ENCODE measurements at regions not wholly inside any gene's neighbourhood (a gene's known extent, or its start where the extent isn't known, plus 50 kb on each side); places are given as distances from the start of the nearest gene placed in this dataset.
"Not testable (repeated sequence)": the region's sequence is repeated elsewhere in the genome, so short reads cannot be mapped to it uniquely, and the experiment has no call there.

DNA sequence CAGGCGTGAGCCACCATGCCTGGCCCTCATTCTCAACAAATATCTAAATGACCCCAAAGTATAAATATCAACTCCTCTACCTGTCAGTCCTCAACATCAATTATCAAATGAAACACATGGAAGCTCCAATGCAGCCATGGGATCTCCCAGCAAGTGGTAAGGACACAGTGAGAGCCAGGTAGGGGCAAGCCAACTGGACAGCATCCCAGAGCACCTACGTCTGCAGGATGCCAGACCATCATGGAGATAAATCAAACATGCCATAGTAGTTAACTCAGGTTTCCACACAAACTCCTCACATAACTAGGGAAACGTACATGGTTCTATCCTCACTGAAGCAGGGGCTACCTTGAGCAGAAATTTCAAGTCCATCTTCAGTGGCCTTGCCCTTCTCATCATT lies 159.9 kb upstream of the MED14 start:
- Mint-ChIP-seq H3K27me3 (no peaks in the 10 kb centered on the region), H3K27ac (no peak overlapping the region), H3K4me1 (ENCODE audit: unreplicated experiment) (no peaks in the 10 kb centered on the region), H3K9me3 (peaks cover 5% of the 10 kb centered on the region), H3K36me3 (no peaks in the 10 kb centered on the region), H3K4me3 (no peak overlapping the region)
- TF ChIP-seq, protein P1, sequence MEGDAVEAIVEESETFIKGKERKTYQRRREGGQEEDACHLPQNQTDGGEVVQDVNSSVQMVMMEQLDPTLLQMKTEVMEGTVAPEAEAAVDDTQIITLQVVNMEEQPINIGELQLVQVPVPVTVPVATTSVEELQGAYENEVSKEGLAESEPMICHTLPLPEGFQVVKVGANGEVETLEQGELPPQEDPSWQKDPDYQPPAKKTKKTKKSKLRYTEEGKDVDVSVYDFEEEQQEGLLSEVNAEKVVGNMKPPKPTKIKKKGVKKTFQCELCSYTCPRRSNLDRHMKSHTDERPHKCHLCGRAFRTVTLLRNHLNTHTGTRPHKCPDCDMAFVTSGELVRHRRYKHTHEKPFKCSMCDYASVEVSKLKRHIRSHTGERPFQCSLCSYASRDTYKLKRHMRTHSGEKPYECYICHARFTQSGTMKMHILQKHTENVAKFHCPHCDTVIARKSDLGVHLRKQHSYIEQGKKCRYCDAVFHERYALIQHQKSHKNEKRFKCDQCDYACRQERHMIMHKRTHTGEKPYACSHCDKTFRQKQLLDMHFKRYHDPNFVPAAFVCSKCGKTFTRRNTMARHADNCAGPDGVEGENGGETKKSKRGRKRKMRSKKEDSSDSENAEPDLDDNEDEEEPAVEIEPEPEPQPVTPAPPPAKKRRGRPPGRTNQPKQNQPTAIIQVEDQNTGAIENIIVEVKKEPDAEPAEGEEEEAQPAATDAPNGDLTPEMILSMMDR (conservative IDR thresholded peaks at IDR 0.05) = no peak
- no peak for DNase-seq (ENCODE audit: extremely low spot score, unreplicated experiment)

DNA sequence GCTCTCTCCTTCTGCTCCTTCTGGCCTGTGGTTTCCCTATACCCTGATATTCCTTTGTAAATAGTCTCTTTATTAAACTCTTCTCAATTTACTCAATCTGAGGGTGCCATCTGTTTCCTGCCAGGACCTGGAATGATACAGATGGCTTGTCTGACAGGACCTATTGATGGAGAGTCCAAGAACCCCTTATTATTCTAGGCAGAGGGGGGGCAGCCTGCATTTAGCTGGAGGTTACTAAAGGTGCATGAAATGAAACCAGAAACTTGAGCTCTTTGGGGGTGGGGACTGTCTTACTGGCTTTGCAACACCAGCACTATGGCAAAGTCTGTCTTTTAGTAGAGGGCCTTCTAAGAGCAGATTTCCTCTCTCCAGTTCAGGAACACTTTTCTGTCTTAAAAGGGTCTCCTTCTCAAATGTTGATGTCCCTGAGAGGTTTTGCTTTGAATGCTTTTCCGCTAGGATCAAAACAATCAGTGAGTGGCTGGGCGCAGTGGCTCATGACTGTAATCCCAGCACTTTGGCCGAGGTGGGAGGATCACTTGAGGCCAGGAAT lies 162.5 kb upstream of the MED14 start:
- Mint-ChIP-seq H3K4me1 (ENCODE audit: unreplicated experiment) (no peaks in the 10 kb centered on the region), H3K9me3 (peaks cover 5% of the 10 kb centered on the region), H3K36me3 (no peaks in the 10 kb centered on the region), H3K27me3 (no peaks in the 10 kb centered on the region), H3K4me3 (peak overlapping the region; percentile 17), H3K27ac (no peak overlapping the region)
- DNase-seq (ENCODE audit: extremely low spot score, unreplicated experiment) = no peak
- TF ChIP-seq, protein P1 (conservative IDR thresholded peaks at IDR 0.05) = no peak

DNA sequence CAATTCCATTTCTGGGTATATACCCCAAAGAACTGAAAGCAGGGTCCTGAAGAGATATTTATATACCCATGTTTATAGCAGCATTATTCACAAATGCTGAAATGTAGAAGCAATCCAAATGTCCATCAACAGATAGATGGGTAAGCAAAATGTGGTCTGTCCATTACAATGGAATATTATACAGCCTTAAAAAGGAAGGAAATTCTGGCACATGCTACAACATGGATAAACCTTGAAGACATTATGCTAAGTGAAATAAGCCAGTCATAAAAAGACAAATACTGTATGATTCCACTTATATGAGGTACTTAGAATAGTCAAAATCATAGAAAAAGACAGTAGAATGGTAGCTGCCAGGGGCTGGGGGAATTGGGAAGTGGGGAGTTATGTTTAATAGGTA lies 169.4 kb upstream of the MED14 start:
- H3K27ac Mint-ChIP-seq; H3K36me3 Mint-ChIP-seq; H3K9me3 Mint-ChIP-seq; H3K27me3 Mint-ChIP-seq; H3K4me3 Mint-ChIP-seq; DNase-seq (ENCODE audit: extremely low spot score, unreplicated experiment); H3K4me1 Mint-ChIP-seq (ENCODE audit: unreplicated experiment): not testable (repeated sequence)

- Mint-ChIP-seq H3K4me1 (ENCODE audit: unreplicated experiment) (no peaks in the 10 kb centered on the region), H3K9me3 (peaks cover 4% of the 10 kb centered on the region), H3K36me3 (no peaks in the 10 kb centered on the region), H3K27me3 (no peaks in the 10 kb centered on the region), H3K4me3 (no peak overlapping the region), H3K27ac (no peak overlapping the region)
- no peak for DNase-seq (ENCODE audit: extremely low spot score, unreplicated experiment)
- TF ChIP-seq, protein P1 (conservative IDR thresholded peaks at IDR 0.05) = no peak
Measured at GRCh38 chrX:40908026-40908425, 172.7 kb upstream of the MED14 start.

DNA sequence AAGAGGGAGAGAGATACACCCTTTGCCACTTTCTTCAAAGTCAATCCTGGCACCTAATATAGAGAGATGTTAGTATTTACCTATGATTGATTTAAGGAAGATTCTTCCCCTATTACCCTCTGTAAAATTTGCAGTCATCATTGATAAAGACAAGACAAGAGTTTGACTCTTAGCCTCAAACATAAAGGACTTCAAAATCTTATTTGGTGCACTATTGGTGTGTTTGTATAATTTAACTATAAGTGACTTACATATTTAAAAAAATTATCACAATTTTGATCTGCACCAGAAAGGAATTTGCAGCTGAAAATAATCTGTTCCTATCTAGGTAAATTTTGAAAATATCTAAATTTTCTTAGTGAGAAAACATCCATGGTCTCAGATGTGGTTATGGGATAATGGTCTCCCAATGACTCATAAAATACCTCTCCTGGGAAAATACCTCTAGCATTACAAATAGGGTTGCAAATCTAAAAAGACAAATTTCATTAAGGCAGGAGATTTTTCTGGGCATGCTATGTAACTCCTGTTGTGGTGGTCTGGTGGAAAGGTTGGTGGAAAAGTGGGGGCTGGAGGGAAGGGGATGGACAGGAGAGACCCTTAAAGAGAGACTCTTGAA lies 173.6 kb upstream of the MED14 start:
- DNase-seq (ENCODE audit: extremely low spot score, unreplicated experiment) = no peak
- Mint-ChIP-seq H3K4me1 (ENCODE audit: unreplicated experiment) (no peaks in the 10 kb centered on the region), H3K4me3 (no peak overlapping the region), H3K9me3 (peaks cover 4% of the 10 kb centered on the region), H3K27me3 (no peaks in the 10 kb centered on the region), H3K36me3 (no peaks in the 10 kb centered on the region), H3K27ac (no peak overlapping the region)
- TF ChIP-seq, protein P1 (conservative IDR thresholded peaks at IDR 0.05) = no peak

DNA sequence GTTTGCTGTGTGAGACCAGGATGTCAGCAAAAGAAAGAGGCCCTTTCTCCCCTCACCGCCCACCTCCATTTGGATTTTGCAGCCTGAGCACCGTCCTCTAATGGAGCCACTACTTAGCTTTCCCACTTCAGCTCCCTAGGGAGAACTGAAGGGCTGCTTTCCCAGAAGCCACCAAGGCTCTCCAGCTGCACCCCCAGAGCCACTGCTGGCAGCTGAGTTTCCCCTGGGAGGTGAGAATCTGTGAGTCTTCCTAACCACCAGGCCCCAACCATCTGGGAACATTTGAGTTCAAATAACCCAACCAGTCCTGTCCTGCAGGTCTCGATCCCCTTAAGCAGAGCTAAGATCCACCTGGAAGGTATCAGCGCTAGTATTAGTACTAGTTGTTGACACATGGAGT lies 173.1 kb upstream of the USP9X start:
- H3K9me3 Mint-ChIP-seq = peaks cover 9% of the 10 kb centered on the region
- H3K27me3 Mint-ChIP-seq = no peaks in the 10 kb centered on the region
- H3K4me1 Mint-ChIP-seq (ENCODE audit: unreplicated experiment) = no peaks in the 10 kb centered on the region
- TF ChIP-seq, protein P1 (conservative IDR thresholded peaks at IDR 0.05) = no peak
- no peak overlapping the region for H3K27ac Mint-ChIP-seq
- H3K36me3 Mint-ChIP-seq = no peaks in the 10 kb centered on the region
- DNase-seq (ENCODE audit: extremely low spot score, unreplicated experiment) = no peak
- no peak overlapping the region for H3K4me3 Mint-ChIP-seq

Measured in type B pancreatic cell (in vitro differentiated cells).